ENCODE measurements at regions not wholly inside any gene's neighbourhood (a gene's known extent, or its start where the extent isn't known, plus 50 kb on each side); places are given as distances from the start of the nearest gene placed in this dataset.

- TF ChIP-seq POLR2AphosphoS5 (IDR thresholded peaks at IDR 0.05; ENCODE audit: low read depth, low read length) (no peak), RCOR1 (IDR thresholded peaks at IDR 0.05; ENCODE audit: low read length) (no peak)
Observed at GRCh38 chr20:60389441-60389840, 431.2 kb downstream of the CDH26 start.

Measured in SK-N-SH (cell line).